HG02885 (cell line): ENCODE measurements at regions not wholly inside any gene's neighbourhood (a gene's known extent, or its start where the extent isn't known, plus 50 kb on each side); places are given as distances from the start of the nearest gene placed in this dataset.
A peak's percentile ranks its signal among the peaks of the same experiment; 100 is the strongest.
"Not testable (repeated sequence)": the region's sequence is repeated elsewhere in the genome, so short reads cannot be mapped to it uniquely, and the experiment has no call there.

Source experiments
- ATAC-seq: cut with Tn5 transposase; IDR thresholded peaks from one replicate; pipeline ENCODE4 v1.9.1; 2021; ENCODE audit warnings: mild to moderate bottlenecking; ENCODE audit not compliant: unreplicated experiment, poor library complexity

DNA sequence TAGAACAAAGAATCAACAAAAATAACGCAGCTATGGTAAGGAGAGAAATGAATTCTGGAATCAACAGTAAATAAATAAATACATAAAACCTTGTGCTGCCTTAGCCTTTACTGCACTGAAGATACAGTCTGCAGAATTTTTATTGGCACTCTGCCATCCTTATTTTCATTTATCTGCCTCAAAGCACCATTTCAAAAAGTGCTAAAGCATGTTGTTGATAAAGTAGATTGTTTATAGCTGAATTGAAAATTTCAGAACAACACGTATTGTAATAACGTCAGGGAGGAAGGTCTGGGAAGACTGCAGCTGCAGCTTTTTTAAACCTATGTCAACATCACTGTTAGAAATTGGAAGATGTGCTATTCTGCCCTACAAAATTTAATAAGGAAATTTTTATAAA, 787.2 kb downstream of the PLCL1 start:
- ATAC-seq = no peak

DNA sequence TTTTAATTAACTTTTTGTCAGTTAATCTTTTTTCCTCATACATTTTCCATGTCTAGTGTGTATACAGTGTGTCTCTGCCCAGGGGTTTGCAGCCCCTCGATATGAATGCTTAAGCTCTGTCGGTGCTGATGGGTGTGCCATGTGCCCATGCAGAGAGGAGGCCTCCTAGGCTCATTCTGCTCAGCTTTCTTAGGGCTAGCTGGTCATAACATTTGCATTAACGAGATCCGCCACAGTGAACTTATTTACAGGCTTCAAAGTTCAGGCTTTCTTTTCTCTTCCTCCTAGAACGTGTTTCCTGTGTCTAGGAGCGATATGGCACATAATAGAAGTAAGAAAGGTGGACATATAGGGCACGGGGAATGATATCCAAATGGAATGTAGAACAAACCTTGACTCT, 783.3 kb downstream of the PLCL1 start:
- ATAC-seq = no peak

DNA sequence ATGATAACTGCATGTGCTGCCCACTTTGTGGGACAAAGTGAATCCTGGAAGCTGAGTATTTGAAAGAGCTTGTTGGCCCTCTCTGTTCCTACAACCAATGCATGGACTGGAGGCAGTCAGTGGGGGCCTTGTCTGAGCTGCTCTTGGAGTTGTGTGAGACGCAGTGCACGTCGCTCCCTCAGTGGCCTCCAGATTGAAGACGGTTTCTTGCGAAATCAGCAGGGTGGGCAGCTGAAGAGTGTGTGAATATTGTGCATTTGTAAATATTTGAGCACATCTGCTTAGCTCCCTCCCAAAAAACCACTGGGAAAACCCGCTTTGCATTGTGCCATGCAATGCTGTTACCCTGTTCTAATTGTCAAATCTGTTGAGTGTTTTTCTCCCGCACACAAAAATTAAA, 782.8 kb downstream of the PLCL1 start:
- no peak for ATAC-seq

DNA sequence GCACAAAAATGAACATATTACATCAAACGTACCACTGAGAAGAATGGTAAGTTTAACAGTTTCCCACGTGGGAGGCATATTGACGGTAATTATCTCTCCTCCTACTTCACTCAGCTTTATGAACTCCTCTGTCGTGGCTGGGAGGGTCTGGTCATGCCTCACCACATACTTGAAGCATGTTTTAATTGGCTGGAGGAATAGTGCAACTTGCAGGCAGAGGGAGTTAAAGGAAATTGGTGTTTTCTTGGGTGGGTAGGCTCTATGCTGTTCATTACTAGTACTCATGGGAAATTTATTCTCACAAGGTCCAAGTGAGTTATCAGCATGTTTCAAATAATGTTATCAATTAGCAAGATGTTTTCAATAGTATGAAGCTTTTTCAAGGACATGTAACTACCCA, 767.0 kb downstream of the PLCL1 start:
- no peak for ATAC-seq

DNA sequence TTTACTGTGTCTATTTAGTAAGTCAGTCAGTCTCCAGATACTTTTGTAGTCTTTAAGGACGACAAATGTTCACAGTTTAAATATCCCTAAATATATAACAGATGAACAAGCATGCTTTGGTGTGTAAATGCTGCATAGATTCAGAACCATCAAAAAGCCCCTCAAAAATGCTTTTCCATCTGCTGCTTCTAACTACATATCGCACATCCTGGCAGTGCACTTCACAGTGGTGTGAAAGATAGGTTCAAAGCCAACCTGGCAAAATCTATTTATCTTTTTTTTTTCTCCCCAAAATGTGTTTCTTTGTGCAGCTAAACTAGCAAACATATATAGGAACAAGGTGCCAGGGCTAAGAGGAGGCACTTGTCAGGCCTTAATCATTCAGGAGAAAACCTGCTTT, 753.8 kb downstream of the PLCL1 start:
- ATAC-seq = no peak

DNA sequence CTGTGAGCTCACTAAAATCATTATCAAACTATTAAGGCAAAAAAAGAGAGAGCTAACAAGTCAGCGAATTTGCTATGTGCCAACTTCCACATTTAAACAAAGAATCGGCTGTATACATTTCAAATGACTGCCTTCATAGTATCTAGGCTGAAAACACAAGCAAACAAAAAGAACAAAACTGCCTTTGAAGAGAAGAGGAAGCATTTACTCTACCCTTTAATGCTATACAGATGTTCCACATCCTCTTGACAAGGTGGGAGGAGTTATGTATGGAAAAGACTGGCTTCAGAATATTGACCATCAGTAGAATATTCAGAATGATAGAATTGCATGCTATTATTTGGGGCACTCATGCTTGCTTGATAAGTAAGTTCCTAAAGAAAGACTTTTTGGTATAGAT, 741.7 kb downstream of the PLCL1 start:
- no peak for ATAC-seq

DNA sequence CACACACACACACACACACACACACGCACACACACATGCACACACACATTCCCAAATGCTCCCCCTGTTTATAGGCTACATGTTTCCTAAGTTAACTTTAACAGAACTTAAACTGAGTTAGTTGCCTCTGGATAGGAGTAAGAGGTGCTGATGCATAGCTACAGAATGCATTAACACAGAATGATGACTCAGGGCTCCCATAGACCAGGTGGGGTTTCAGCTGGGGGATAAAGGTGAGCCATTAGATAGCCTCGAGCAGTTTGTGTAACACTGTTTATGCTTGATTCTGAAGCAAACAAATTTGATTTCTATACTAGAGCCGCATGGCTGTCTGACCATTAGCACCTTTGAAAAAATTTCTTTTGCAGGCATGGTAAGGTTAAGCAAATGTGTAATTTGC, 741.0 kb downstream of the PLCL1 start:
- no peak for ATAC-seq

DNA sequence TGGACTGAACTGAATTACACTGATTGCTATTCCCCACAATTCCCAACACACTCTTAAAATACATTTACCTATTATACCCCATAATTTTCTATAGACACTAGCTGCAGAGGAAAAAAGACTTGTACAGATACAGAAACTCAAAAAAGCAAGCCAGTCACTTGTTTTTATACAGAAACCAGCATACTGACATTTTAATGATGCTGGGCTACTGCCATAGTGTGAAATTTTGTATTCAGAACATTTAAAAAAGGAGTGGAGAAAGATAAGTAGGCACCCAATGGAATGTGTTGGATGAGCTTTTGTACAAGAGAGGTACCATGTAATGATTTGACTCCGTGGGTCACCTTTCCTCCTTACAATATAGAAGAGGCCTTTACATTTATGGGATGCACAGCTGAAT, 740.1 kb downstream of the PLCL1 start:
- no peak for ATAC-seq

DNA sequence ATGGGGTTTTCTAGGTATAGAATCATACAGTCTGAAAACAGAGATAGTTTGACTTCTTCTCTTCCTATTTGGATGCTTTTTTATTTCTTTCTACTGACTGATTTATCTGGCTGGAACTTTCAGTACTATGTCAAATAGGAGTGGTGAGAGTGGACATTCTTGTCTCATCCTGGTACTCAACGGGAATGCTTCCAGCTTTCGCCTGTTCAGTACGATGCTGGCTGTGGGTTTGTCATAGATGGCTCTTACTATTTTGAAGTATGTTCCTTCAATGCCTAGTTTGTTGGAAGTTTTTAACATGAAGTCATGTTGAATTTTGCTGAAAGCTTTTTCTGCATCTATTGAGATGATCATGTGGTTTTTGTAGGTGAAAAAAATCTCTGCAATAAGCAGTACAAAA, 730.4 kb downstream of the PLCL1 start:
- no peak for ATAC-seq

DNA sequence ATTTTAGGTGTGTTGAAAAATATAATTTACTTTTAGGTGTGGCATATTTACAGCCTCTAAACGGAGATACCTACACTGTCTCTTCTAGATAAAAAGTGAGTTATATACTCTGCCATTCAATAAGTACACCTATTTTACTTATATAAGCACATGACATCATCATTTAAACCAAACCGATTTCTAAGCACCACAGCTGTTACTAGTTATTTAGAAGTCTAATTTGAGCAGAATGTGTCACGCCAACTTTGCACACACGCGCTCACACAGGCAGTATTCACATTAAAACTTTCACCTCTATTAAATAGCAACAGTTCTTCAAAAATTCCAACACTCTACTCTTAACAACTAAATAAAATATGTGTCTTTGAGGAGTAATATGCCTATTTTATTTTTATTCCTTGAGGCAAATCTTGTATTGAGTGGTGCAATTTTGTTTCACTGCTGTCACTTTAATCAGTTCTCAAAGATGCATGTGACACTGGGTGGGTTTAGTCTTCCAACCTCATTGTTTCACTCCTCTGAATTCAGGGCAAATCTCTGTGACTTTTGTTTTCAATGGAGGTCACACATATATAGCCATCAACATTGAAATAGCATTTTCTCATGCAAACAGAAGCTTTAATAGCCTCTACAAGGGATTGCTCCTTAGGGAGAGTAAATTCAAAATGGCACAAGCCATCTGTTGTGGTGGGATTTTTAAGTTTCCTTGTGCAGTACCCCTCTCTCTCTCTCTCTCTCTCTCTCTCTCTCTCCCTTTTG, 721.0 kb downstream of the PLCL1 start:
- no peak for ATAC-seq

DNA sequence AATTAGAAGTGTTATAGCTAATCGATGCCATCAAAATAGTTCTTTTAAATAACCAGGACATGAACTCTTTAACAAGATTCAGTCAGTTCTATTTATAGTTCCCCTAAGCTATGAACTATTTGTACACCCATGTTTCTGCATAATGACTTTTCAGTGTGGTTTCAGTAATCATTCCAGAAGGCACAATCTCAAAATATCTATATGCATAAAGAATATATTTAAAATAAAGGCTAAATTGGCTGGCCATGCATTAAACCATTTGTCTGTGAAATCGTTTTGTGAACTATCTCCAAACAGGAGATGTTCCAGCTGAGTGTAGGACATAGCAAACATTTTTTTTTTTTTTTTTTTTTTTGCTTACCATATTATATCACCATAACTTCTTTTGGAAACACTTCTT, 719.3 kb downstream of the PLCL1 start:
- ATAC-seq = no peak

DNA sequence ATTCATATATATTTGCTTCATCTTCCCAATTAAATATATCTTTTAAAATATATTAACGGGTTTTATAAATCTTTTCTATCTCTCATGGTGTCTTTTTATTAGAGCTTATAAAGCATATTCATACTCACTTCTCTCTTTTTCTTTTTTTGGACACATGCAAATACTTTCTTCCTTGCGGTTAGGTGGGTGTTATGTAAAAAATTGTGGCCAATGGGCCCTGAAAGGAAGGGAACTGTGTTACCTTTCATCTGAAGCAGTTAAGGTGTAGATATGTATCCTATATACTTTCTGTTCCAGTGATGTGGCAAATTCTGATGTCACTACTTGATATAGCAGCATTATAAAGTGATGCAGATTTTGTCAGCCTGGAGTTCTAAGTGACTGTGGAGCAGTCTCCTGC, 714.5 kb downstream of the PLCL1 start:
- ATAC-seq = peak; percentile 90

DNA sequence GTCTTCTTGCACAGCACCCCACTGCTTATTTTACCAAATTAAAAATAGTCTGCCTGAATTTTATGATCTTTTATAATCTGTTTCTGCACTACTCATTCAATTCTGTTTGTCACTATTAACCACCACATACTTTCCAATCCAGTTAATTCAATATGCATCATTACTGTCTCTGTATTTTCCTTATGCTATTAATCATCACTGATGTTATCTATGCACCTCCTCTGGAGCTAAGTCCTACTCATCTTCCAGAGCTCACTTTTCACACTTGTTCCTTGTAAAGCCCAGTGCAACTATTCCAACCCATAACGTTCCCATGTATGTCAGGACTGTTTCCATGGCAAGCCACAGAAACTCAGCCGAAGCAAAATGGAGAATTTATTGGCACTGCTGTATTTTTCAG, 713.6 kb downstream of the PLCL1 start:
- no peak for ATAC-seq

DNA sequence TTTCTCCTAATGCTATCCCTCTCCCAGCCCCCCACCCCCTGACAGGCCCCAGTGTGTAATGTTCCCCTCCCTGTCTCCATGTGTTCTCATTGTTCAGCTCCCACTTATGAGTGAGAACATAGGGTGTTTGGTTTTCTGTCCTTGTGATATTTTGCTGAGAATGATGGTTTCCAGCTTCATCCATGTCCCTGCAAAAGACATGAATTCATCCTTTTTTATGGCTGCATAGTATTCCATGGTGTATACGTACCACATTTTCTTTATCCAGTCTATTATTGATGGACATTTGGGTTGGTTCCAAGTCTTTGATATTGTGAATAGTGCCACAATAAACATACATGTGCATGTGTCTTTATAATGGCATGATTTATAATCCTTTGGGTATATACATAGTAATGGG, 704.2 kb downstream of the PLCL1 start:
- not testable (repeated sequence) for ATAC-seq

DNA sequence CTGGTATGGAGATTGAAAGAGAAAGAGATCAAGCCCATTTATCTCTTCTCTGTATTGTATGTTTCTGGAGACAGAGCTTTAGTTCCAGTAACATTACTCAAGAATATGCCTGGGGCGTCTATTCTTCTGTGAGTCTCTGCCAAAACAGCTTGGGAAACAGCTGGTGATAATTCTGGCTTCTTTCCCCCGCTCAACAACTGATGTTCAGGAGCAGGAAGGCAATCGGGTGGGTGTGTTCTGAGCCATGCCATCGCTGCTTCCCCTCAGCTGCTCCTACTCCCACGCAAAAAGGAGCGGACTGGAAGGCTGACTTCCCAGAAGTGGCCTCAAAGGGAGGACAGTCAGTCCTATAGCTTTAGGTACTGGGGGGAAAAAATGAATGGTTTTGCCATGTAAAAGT, 695.1 kb downstream of the PLCL1 start:
- ATAC-seq = no peak

DNA sequence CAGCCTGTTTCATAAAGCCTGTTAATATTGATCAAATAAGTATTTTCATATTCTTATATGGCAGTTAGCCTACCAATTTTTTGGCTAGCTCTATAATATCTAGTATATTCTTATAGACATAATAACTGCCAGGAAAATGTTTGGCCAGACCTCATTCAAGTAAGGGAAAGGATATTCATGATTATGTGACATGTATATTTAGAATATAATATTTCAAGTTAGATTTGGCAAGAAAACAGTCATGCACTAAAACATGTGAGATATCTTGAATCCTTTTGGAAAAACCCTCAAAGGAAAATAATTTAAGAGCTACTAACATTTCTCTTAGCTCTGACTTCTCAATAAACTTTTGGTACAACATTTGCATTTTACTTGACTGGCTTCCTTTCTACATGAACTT, 694.1 kb downstream of the PLCL1 start:
- no peak for ATAC-seq

DNA sequence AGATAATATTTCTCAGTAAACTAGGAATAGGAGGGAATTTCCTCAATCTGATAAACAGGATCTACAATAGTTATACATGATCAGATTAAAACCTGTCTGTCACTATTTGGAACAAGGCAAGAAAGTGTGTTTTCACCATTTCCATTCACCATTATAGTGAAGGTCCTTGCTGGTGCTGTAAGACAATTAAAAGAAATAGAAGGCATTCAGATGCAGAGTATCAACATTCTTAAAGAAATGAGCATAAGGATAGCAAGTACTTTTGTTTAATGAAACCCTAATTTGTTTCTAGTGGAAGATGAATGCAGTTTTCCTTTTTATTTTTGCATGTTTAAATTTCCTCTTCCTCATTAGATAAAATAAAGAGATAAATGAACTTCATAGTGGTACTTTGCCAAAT, 693.7 kb downstream of the PLCL1 start:
- no peak for ATAC-seq

DNA sequence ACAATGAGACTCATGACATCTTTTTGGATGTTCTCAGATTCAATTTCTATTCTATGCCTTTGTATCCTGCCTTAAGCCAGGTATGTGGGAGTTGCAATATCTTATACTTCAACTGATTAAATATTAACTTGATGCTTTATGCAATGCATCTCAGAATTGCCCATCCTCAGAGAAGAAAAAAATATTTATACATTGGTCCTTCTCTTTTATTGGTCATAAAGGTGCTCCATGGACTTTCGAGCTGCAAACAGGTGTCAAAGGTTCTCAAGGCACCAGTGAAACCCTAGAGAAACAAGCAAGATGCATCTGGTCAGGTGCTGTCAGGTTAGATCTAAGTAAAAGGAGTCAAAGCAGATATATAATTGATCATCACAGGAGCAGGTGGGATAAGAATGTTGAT, 690.5 kb downstream of the PLCL1 start:
- no peak for ATAC-seq

DNA sequence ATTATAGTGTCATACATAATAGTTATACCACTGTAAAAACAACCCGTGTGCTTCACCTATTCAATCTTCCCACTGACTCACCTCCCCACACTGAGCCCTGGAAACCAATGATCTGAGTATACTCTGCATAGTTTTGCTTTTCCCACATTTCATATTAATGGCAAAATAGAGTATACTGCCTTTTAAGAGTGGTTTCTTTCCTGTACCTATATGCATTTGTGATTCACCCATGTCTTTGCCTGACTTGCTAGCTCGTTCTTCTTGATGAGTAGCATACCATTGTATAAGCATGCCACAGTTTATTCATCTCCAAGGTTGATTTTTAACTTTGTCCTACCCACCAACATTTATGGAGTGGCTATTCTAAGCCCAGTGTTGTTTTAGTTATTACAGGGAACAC, 686.4 kb downstream of the PLCL1 start:
- ATAC-seq = no peak

DNA sequence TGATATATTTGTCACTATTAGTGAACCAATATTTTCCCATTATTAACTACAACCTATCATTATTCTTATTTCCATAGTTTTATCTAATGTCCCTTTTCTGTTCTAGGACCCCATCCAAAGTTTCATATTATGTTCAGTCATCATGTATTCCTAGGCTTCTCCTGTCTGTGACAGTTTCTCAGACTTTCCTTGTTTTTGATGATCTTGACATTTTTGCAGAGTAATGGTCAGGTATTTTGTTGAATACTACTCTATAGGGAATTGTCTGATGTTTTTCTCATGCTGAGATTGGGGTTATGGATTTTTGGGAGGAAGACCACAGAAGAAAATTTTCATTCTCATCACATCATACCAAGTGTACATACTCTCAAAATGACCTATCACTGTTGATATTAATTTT, 684.6 kb downstream of the PLCL1 start:
- ATAC-seq = no peak

DNA sequence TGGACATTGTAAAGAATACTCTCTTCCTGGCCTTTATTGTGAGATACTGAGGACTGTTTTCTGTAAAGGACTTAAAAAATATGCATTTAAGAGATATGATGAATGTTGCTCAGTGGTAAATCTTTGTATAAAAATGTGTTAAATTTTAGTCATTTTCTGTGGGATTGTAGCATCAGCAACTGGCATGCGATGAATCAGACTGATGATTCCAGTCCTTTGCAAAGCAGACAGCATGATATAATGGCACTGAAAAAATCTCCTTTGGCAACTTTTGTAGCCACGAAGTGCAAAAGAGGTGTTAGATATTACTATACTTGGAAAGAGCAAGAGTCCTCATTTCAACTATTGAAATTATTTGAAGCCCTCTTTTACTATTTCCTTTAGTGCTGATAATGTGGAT, 678.7 kb downstream of the PLCL1 start:
- no peak for ATAC-seq

DNA sequence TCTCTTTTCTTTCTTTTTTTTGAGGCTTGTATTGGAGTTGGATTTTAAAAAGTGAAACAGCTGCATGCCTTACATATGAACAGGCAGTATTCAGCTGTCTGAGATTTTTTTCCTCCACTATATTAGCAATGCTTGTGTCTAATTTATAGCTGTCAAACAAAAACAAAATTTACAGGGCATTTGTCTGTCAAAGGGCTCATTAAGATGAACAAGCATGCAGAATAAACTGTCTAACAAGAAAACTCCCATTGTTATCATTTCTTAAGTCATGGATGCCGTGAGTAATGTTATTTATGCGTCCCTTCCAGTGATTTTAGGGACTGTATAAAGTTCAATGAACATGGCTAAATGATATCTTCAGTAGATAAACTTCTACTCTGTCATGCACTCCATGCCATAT, 674.7 kb downstream of the PLCL1 start:
- no peak for ATAC-seq

DNA sequence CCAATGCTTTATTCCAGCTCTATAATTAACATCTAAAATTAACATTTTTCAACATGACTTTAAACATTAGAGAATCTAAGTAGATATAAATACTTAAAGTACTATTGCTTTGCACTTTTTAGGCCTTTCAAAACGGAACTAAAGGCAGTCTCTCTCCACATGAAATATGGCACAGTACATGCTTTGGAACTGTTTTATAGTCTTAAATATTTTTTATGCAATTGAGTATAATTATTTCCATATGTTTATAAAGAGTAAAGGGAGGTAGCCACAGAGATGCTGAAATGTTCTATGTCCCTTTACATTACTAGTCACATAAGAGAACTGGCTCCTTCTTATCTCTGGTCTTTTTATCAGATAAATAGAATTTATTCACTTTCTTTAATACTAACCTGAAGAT, 674.0 kb downstream of the PLCL1 start:
- no peak for ATAC-seq
